Spleen (tissue), 11 donors: ENCODE measurements at regions not wholly inside any gene's neighbourhood (a gene's known extent, or its start where the extent isn't known, plus 50 kb on each side); places are given as distances from the start of the nearest gene placed in this dataset.

ENCODE experiments used
- DNase-seq: peaks from one replicate; pipeline ENCODE4 v3.0.0-alpha.2; 2020
- H3K27ac ChIP-seq, 8 donors: fragments of 200-600 bp; sonication (generic) in 7 of 8; 1 replicate in 4 of 8; 2 replicates in 4 of 8; pipeline versions ENCODE4 v1.5.0 to v1.8.0; 2016 to 2021; ENCODE audit warnings: inconsistent platforms in 4 of 8, mild to moderate bottlenecking in 4 of 8, moderate library complexity in 1 of 8
- H3K27me3 ChIP-seq, 7 donors: fragments of 200-600 bp; sonication (generic) in 6 of 7; replicated peaks in 1 of 7; 1 replicate in 4 of 7; 2 replicates in 3 of 7; pipeline versions ENCODE4 v1.5.0 to v1.8.0; 2016 to 2021; ENCODE audit warnings: inconsistent platforms in 3 of 7, mild to moderate bottlenecking in 1 of 7
- H3K36me3 ChIP-seq, 6 donors: fragments of 200-600 bp; sonication (generic) in 5 of 6; 1 replicate in 4 of 6; 2 replicates in 2 of 6; pipeline versions ENCODE4 v1.5.0 to v1.8.0; 2016 to 2021; ENCODE audit warnings: inconsistent platforms in 2 of 6
- H3K4me1 ChIP-seq, 6 donors: fragments of 200-600 bp; sonication (generic) in 5 of 6; 1 replicate in 3 of 6; 2 replicates in 3 of 6; pipeline versions ENCODE4 v1.5.0 to v1.8.0; 2016 to 2021; ENCODE audit warnings: inconsistent platforms in 3 of 6
- H3K4me3 ChIP-seq, 8 donors: fragments of 200-600 bp; sonication (generic) in 7 of 8; 1 replicate in 4 of 8; 2 replicates in 4 of 8; pipeline versions ENCODE4 v1.5.0 to v1.8.0; 2016 to 2021; ENCODE audit warnings: inconsistent platforms in 4 of 8, mild to moderate bottlenecking in 4 of 8, moderate library complexity in 2 of 8
- H3K9me3 ChIP-seq, 8 donors: fragments of 200-600 bp; sonication (generic) in 7 of 8; 1 replicate in 4 of 8; 2 replicates in 4 of 8; pipeline versions ENCODE4 v1.5.0 to v1.8.0; 2016 to 2021; ENCODE audit warnings: inconsistent platforms in 4 of 8
- CTCF ChIP-seq, 11 experiments: fragments of 200-600 bp in 7 of 11; fragments of 450-650 bp in 4 of 11; sonication (generic) in 4 of 11; IDR thresholded peaks in 8 of 11; conservative IDR thresholded peaks in 3 of 11; 1 replicate in 7 of 11; 2 replicates in 4 of 11; pipeline versions ENCODE4 v1.4.0 to v1.8.0; 2016 to 2021; ENCODE audit warnings: antibody characterized with exemption in 11 of 11, inconsistent platforms in 4 of 11, mild to moderate bottlenecking in 1 of 11
- POLR2A ChIP-seq, 3 donors: fragments of 450-650 bp; IDR thresholded peaks; one replicate each; pipeline ENCODE4 v1.5.1; 2017; ENCODE audit warnings: antibody characterized with exemption in 3 of 3, mild to moderate bottlenecking in 1 of 3
- POLR2AphosphoS5 ChIP-seq, 3 donors: sonication (generic); formaldehyde crosslinking; IDR thresholded peaks; one replicate each; pipeline ENCODE4 v1.5.1; 2017; ENCODE audit warnings: antibody characterized with exemption in 3 of 3
- WGBS, 5 donors: extraction: QIAGEN DNeasy Blood & Tissue Kit in 3 of 5; methylation state at CpG; one replicate each; pipeline versions ENCODE4 v1.1.5 to v1.1.7; 2013 to 2018; 5-methylcytosine and 5-hydroxymethylcytosine counted together
- intact Hi-C: fragments of 100-400 bp; cut with DNase I; formaldehyde crosslinking; loops from one replicate; pipeline ENCODE4 v1.15.0; 2023; ENCODE audit warnings: low total_unique reads
- donor health status: healthy with polysubstance abuse.
- donor health status: DM: no; HTN: no; CAD: no; lungs with moderate emphysema.
- donor health status: DM: no; HTN: no; CAD: no.
- donor health status: Bipolar disorder and iron deficiency.
- donor health status: healthy.
- donor health status: DM: no; HTN: no; CAD: no.
- donor health status: DM: yes; HTN: yes; CAD: no.

- intact Hi-C loops: no loop called here
- no peaks in the 10 kb centered on the region for H3K27me3 ChIP-seq
- no peak overlapping the region for H3K27ac ChIP-seq
- no peaks in the 10 kb centered on the region for H3K4me1 ChIP-seq
- H3K36me3 ChIP-seq: no peaks in the 10 kb centered on the region
- H3K4me3 ChIP-seq: no peak overlapping the region
- DNase-seq: no peak
- TF ChIP-seq POLR2AphosphoS5 (IDR thresholded peaks at IDR 0.05) (no peak), CTCF (IDR thresholded peaks at IDR 0.05 in 8 of 11, conservative IDR thresholded peaks at IDR 0.05 in 3 of 11) (no peak), POLR2A (IDR thresholded peaks at IDR 0.05) (no peak)
- peaks cover 0 to 4% (median 0%) of the 10 kb centered on the region in 8 donors for H3K9me3 ChIP-seq
These were observed 272.7 kb upstream of the CLEC14A start for GRCh38 chr14:38528582-38528981.

- H3K36me3 ChIP-seq: no peaks in the 10 kb centered on the region
- H3K9me3 ChIP-seq: peaks cover 0 to 4% (median 0%) of the 10 kb centered on the region in 8 donors
- TF ChIP-seq POLR2A (IDR thresholded peaks at IDR 0.05): no peak
- no peak for TF ChIP-seq CTCF (IDR thresholded peaks at IDR 0.05 in 8 of 11, conservative IDR thresholded peaks at IDR 0.05 in 3 of 11)
- intact Hi-C loops: no loop called here
- no peaks in the 10 kb centered on the region for H3K4me1 ChIP-seq
- no peak overlapping the region for H3K4me3 ChIP-seq
- H3K27ac ChIP-seq: no peak overlapping the region
- no peak for DNase-seq
- H3K27me3 ChIP-seq: no peaks in the 10 kb centered on the region
These were observed 271.6 kb upstream of the CLEC14A start for GRCh38 chr14:38527502-38527878.

- Histone ChIP-seq H3K27me3 (no peaks in the 10 kb centered on the region), H3K27ac (no peak overlapping the region), H3K36me3 (no peaks in the 10 kb centered on the region), H3K4me3 (no peak overlapping the region), H3K4me1 (no peaks in the 10 kb centered on the region), H3K9me3 (peaks cover 0 to 4% (median 0%) of the 10 kb centered on the region in 8 donors)
- no peak for DNase-seq
- TF ChIP-seq POLR2AphosphoS5 (IDR thresholded peaks at IDR 0.05) (no peak), CTCF (IDR thresholded peaks at IDR 0.05 in 8 of 11, conservative IDR thresholded peaks at IDR 0.05 in 3 of 11) (no peak), POLR2A (IDR thresholded peaks at IDR 0.05) (no peak)
- 68 to 82% (median 72%) methylated on average over 1 of the region's 1 CpG for WGBS, 5 donors
- intact Hi-C loops: no loop called here
These were observed 271.1 kb upstream of the CLEC14A start for GRCh38 chr14:38526826-38527501.

GRCh38 chr14:38524636-38525509, 269.0 kb upstream of the CLEC14A start:
- TF ChIP-seq POLR2AphosphoS5 (IDR thresholded peaks at IDR 0.05) (no peak), POLR2A (IDR thresholded peaks at IDR 0.05) (no peak), CTCF (IDR thresholded peaks at IDR 0.05 in 8 of 11, conservative IDR thresholded peaks at IDR 0.05 in 3 of 11) (no peak)
- H3K4me1 ChIP-seq: no peaks in the 10 kb centered on the region
- WGBS, 5 donors: 75 to 89% (median 84%) methylated on average over 2 of the region's 2 CpGs
- H3K36me3 ChIP-seq: no peaks in the 10 kb centered on the region
- intact Hi-C loops: no loop called here
- no peak for DNase-seq
- H3K9me3 ChIP-seq: no peaks in the 10 kb centered on the region
- no peak overlapping the region for H3K27ac ChIP-seq
- no peak overlapping the region for H3K4me3 ChIP-seq
- no peaks in the 10 kb centered on the region for H3K27me3 ChIP-seq
